ENCODE measurements at regions not wholly inside any gene's neighbourhood (a gene's known extent, or its start where the extent isn't known, plus 50 kb on each side); places are given as distances from the start of the nearest gene placed in this dataset.

- Histone ChIP-seq H3K4me1 (no peaks in the 10 kb centered on the region), H3K27ac (no peak overlapping the region), H3K27me3 (replicated peaks in 1 of 7) (peaks cover 0 to 15% (median 0%) of the 10 kb centered on the region in 7 donors), H3K4me3 (no peak overlapping the region), H3K36me3 (no peaks in the 10 kb centered on the region), H3K9me3 (no peaks in the 10 kb centered on the region)
- DNase-seq = no peak
- intact Hi-C loops (cut with DNase I; ENCODE audit: low total_unique reads) = no loop called here
- WGBS, 5 donors = 36 to 53% (median 43%) methylated on average over 11 of the region's 11 CpGs
- TF ChIP-seq POLR2A (IDR thresholded peaks at IDR 0.05) = no peak
These were observed 86.2 kb upstream of the HS3ST1 start for GRCh38 chr4:11514779-11515419.

- no peak for TF ChIP-seq CTCF (IDR thresholded peaks at IDR 0.05 in 8 of 11, conservative IDR thresholded peaks at IDR 0.05 in 3 of 11)
- no peak for TF ChIP-seq POLR2AphosphoS5 (IDR thresholded peaks at IDR 0.05)
- no peak for TF ChIP-seq POLR2A (IDR thresholded peaks at IDR 0.05)
- intact Hi-C loops (cut with DNase I; ENCODE audit: low total_unique reads) = no loop called here
These were observed 85.3 kb upstream of the HS3ST1 start for GRCh38 chr4:11514003-11514402.

GRCh38 chr4:11512871-11513270 is 84.2 kb upstream of the HS3ST1 start:
- DNase-seq = no peak
- intact Hi-C loops (cut with DNase I; ENCODE audit: low total_unique reads) = no loop called here
- no peak overlapping the region for H3K4me3 ChIP-seq
- TF ChIP-seq CTCF (IDR thresholded peaks at IDR 0.05 in 8 of 11, conservative IDR thresholded peaks at IDR 0.05 in 3 of 11) (no peak), POLR2AphosphoS5 (IDR thresholded peaks at IDR 0.05) (no peak), POLR2A (IDR thresholded peaks at IDR 0.05) (no peak)
- H3K9me3 ChIP-seq = no peaks in the 10 kb centered on the region
- H3K27me3 ChIP-seq (replicated peaks in 1 of 7) = peaks cover 0 to 15% (median 0%) of the 10 kb centered on the region in 7 donors
- WGBS, 5 donors = 71 to 86% (median 79%) methylated on average over 1 of the region's 1 CpG
- H3K4me1 ChIP-seq = no peaks in the 10 kb centered on the region
- H3K27ac ChIP-seq = no peak overlapping the region
- no peaks in the 10 kb centered on the region for H3K36me3 ChIP-seq

More at GRCh38 chr4:11514003-11514402, 85.3 kb upstream of the HS3ST1 start:
- Histone ChIP-seq H3K4me1 (no peaks in the 10 kb centered on the region), H3K36me3 (no peaks in the 10 kb centered on the region), H3K27me3 (replicated peaks in 1 of 7) (peaks cover 0 to 15% (median 0%) of the 10 kb centered on the region in 7 donors), H3K4me3 (no peak overlapping the region), H3K9me3 (no peaks in the 10 kb centered on the region), H3K27ac (no peak overlapping the region)
- 52 to 76% (median 61%) methylated on average over 3 of the region's 3 CpGs for WGBS, 5 donors
- DNase-seq = no peak

GRCh38 chr4:11511321-11511720 is 82.6 kb upstream of the HS3ST1 start:
- Histone ChIP-seq H3K9me3 (no peaks in the 10 kb centered on the region), H3K4me3 (no peak overlapping the region), H3K4me1 (no peaks in the 10 kb centered on the region), H3K27me3 (replicated peaks in 1 of 7) (peaks cover 0 to 15% (median 0%) of the 10 kb centered on the region in 7 donors), H3K27ac (no peak overlapping the region), H3K36me3 (no peaks in the 10 kb centered on the region)
- intact Hi-C loops (cut with DNase I; ENCODE audit: low total_unique reads) = no loop called here
- 65 to 75% (median 71%) methylated on average over 3 of the region's 3 CpGs for WGBS, 5 donors
- no peak for DNase-seq
- no peak for TF ChIP-seq POLR2AphosphoS5 (IDR thresholded peaks at IDR 0.05)
- no peak for TF ChIP-seq CTCF (IDR thresholded peaks at IDR 0.05 in 8 of 11, conservative IDR thresholded peaks at IDR 0.05 in 3 of 11)
- TF ChIP-seq POLR2A (IDR thresholded peaks at IDR 0.05) = no peak
